ENCODE measurements at regions not wholly inside any gene's neighbourhood (a gene's known extent, or its start where the extent isn't known, plus 50 kb on each side); places are given as distances from the start of the nearest gene placed in this dataset.

- no peak for TF ChIP-seq CTCF (IDR thresholded peaks at IDR 0.05)
- TF ChIP-seq EP300 (IDR thresholded peaks at IDR 0.05): no peak
Measured at GRCh38 chr2:12363569-12363968, 353.2 kb upstream of the TRIB2 start.

Data from tibial nerve (tissue), 4 donors.